ENCODE measurements at regions not wholly inside any gene's neighbourhood (a gene's known extent, or its start where the extent isn't known, plus 50 kb on each side); places are given as distances from the start of the nearest gene placed in this dataset.

DNA sequence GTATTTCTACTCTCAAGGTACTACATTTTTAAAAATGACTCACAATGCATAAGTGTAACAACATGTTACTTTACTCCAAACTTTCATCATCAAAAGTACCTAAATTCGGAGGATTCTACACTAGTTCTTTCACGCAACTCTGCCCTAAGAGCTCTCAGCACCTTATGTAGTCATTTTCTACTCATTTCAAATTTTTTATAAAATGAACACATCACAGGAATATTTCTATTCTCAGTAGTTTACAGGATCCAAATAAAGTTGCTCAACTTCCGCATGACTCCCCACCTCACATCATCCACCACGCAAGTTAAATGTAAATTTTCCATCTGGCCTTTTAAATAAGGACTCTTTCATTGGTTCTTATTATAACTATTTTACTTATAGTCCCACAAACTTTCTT is 344.9 kb upstream of the MANEA start:
- intact Hi-C loops (cut with DNase I; ENCODE audit: low total_unique reads): no loop called here
- no peak overlapping the region for H3K27ac ChIP-seq
- no peaks in the 10 kb centered on the region for H3K4me1 ChIP-seq
- TF ChIP-seq, protein P1, sequence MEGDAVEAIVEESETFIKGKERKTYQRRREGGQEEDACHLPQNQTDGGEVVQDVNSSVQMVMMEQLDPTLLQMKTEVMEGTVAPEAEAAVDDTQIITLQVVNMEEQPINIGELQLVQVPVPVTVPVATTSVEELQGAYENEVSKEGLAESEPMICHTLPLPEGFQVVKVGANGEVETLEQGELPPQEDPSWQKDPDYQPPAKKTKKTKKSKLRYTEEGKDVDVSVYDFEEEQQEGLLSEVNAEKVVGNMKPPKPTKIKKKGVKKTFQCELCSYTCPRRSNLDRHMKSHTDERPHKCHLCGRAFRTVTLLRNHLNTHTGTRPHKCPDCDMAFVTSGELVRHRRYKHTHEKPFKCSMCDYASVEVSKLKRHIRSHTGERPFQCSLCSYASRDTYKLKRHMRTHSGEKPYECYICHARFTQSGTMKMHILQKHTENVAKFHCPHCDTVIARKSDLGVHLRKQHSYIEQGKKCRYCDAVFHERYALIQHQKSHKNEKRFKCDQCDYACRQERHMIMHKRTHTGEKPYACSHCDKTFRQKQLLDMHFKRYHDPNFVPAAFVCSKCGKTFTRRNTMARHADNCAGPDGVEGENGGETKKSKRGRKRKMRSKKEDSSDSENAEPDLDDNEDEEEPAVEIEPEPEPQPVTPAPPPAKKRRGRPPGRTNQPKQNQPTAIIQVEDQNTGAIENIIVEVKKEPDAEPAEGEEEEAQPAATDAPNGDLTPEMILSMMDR (IDR thresholded peaks at IDR 0.05 in 8 of 11, conservative IDR thresholded peaks at IDR 0.05 in 3 of 11): no peak
- TF ChIP-seq POLR2AphosphoS5 (IDR thresholded peaks at IDR 0.05): no peak
- no peak for TF ChIP-seq POLR2A (IDR thresholded peaks at IDR 0.05)
- H3K36me3 ChIP-seq: no peaks in the 10 kb centered on the region
- WGBS, 5 donors: 87 to 91% (median 91%) methylated on average over 4 of the region's 4 CpGs
- H3K27me3 ChIP-seq (replicated peaks in 1 of 7): no peaks in the 10 kb centered on the region
- H3K4me3 ChIP-seq: no peak overlapping the region
- H3K9me3 ChIP-seq: no peaks in the 10 kb centered on the region
- DNase-seq: no peak

GRCh38 chr6:95233879-95234278 is 343.5 kb upstream of the MANEA start:
- TF ChIP-seq, protein P1 (IDR thresholded peaks at IDR 0.05 in 8 of 11, conservative IDR thresholded peaks at IDR 0.05 in 3 of 11): no peak
- no peak for TF ChIP-seq POLR2A (IDR thresholded peaks at IDR 0.05)
- TF ChIP-seq POLR2AphosphoS5 (IDR thresholded peaks at IDR 0.05): no peak
- Histone ChIP-seq H3K27ac (no peak overlapping the region), H3K4me3 (no peak overlapping the region), H3K27me3 (replicated peaks in 1 of 7) (no peaks in the 10 kb centered on the region), H3K36me3 (no peaks in the 10 kb centered on the region), H3K9me3 (no peaks in the 10 kb centered on the region), H3K4me1 (no peaks in the 10 kb centered on the region)
- WGBS, 5 donors: 81 to 89% (median 85%) methylated on average over 9 of the region's 9 CpGs
- no peak for DNase-seq
- intact Hi-C loops (cut with DNase I; ENCODE audit: low total_unique reads): no loop called here

- TF ChIP-seq POLR2A (IDR thresholded peaks at IDR 0.05) (no peak), POLR2AphosphoS5 (IDR thresholded peaks at IDR 0.05) (no peak)
- TF ChIP-seq, protein P1 (IDR thresholded peaks at IDR 0.05 in 8 of 11, conservative IDR thresholded peaks at IDR 0.05 in 3 of 11): no peak
- intact Hi-C loops (cut with DNase I; ENCODE audit: low total_unique reads): no loop called here
- DNase-seq: no peak
- Histone ChIP-seq H3K27me3 (replicated peaks in 1 of 7) (no peaks in the 10 kb centered on the region), H3K36me3 (no peaks in the 10 kb centered on the region), H3K27ac (no peak overlapping the region), H3K4me3 (no peak overlapping the region), H3K9me3 (no peaks in the 10 kb centered on the region), H3K4me1 (no peaks in the 10 kb centered on the region)
Observed at GRCh38 chr6:95240514-95240913, 336.8 kb upstream of the MANEA start.

GRCh38 chr6:95242560-95242959 is 334.8 kb upstream of the MANEA start:
- Histone ChIP-seq H3K27me3 (replicated peaks in 1 of 7) (no peaks in the 10 kb centered on the region), H3K36me3 (no peaks in the 10 kb centered on the region), H3K9me3 (no peaks in the 10 kb centered on the region), H3K4me1 (no peaks in the 10 kb centered on the region), H3K27ac (no peak overlapping the region), H3K4me3 (no peak overlapping the region)
- 39 to 79% (median 64%) methylated on average over 1 of the region's 1 CpG for WGBS, 5 donors
- intact Hi-C loops (cut with DNase I; ENCODE audit: low total_unique reads): no loop called here
- no peak for DNase-seq
- TF ChIP-seq POLR2AphosphoS5 (IDR thresholded peaks at IDR 0.05): no peak
- TF ChIP-seq, protein P1 (IDR thresholded peaks at IDR 0.05 in 8 of 11, conservative IDR thresholded peaks at IDR 0.05 in 3 of 11): no peak
- no peak for TF ChIP-seq POLR2A (IDR thresholded peaks at IDR 0.05)
